Uterus (tissue), 3 donors: ENCODE measurements at regions not wholly inside any gene's neighbourhood (a gene's known extent, or its start where the extent isn't known, plus 50 kb on each side); places are given as distances from the start of the nearest gene placed in this dataset.
A peak's percentile ranks its signal among the peaks of the same experiment; 100 is the strongest.

Experiments used
- DNase-seq, 2 donors: peaks; one replicate each; pipeline ENCODE4 v3.0.0-alpha.2; 2019 to 2020
- H3K27ac ChIP-seq, 2 donors: fragments of 200-600 bp; sonication (generic); 1 replicate in 1 of 2; 2 replicates in 1 of 2; pipeline ENCODE4 v1.5.1; 2016 to 2018
- H3K27me3 ChIP-seq, 2 donors: fragments of 200-600 bp; sonication (generic); one replicate each; pipeline ENCODE4 v1.5.1; 2018 to 2019; ENCODE audit warnings: control low read depth in 1 of 2
- H3K36me3 ChIP-seq, 2 donors: fragments of 200-600 bp; sonication (generic); one replicate each; pipeline ENCODE4 v1.5.1; 2019; ENCODE audit warnings: control low read depth in 1 of 2
- H3K4me1 ChIP-seq, 2 donors: fragments of 200-600 bp; sonication (generic); one replicate each; pipeline ENCODE4 v1.5.1; 2018 to 2019; ENCODE audit warnings: control low read depth in 1 of 2
- H3K4me3 ChIP-seq, 2 donors: fragments of 200-600 bp; sonication (generic); 1 replicate in 1 of 2; 2 replicates in 1 of 2; pipeline ENCODE4 v1.5.1; 2018 to 2019; ENCODE audit warnings: mild to moderate bottlenecking in 1 of 2
- H3K9me3 ChIP-seq, 2 donors: fragments of 200-600 bp; sonication (generic); one replicate each; pipeline ENCODE4 v1.5.1; 2019; ENCODE audit warnings: control low read depth in 1 of 2
- POLR2A ChIP-seq, 2 donors: fragments of 450-650 bp; IDR thresholded peaks; one replicate each; pipeline ENCODE4 v1.6.1; 2016; ENCODE audit warnings: antibody characterized with exemption in 2 of 2, mild to moderate bottlenecking in 1 of 2, moderate library complexity in 1 of 2
- intact Hi-C: fragments of 100-400 bp; cut with DNase I; formaldehyde crosslinking; loops from one replicate; pipeline ENCODE4 v1.15.1; 2023; ENCODE audit warnings: low total_unique reads
- TF ChIP-seq, protein P1 (sequence below), 4 experiments: fragments of 200-600 bp in 2 of 4; fragments of 450-650 bp in 2 of 4; sonication (generic) in 2 of 4; IDR thresholded peaks; one replicate each; pipeline ENCODE4 v1.5.1; 2016 to 2019; ENCODE audit warnings: antibody characterized with exemption in 4 of 4, mild to moderate bottlenecking in 2 of 4, moderate library complexity in 1 of 4
- donor health status: DM: yes; HTN: yes; CAD: no.

DNA sequence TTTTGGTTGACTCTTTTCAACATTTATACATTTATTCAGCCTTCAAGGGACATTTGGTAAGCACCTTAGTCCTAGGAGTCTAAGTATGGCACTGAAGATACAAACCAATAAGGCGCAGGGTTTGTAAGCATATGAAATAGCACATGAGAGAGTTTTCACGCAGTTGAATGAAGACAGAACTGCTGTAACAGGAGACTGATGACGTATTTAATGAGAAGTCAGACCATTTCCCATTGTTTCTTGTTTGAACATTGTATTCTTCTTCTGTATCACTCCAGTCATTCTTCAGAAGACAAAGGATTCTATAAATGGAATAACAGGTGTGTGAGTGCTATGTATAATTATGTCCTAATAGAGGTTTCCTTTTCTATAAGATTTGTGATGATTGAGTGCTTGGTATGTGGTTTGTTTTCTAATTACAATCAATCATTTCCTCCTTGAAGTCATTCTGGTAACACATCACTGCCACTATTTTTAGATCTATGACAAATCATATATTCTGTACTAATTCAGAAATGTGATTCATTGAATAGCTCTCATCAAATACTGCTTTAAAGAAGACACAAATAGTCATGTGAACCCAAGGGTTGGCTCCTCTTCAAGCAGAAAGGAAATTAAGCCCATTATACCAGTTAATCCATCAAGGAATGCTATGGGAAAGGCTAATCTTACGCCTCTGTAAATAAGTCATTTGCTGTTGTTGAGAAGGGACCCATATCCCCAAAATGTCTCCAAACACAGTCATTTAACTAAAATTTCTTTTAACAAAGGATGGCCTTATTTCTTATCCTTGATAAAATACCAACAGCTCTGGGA lies 222.8 kb upstream of the NBEA start:
- Histone ChIP-seq H3K27ac (no peak overlapping the region), H3K36me3 (no peaks in the 10 kb centered on the region), H3K4me1 (peaks cover 0 to 6% of the 10 kb centered on the region in 2 donors), H3K4me3 (no peak overlapping the region), H3K9me3 (no peaks in the 10 kb centered on the region), H3K27me3 (no peaks in the 10 kb centered on the region)
- no peak for DNase-seq
- TF ChIP-seq, protein P1, sequence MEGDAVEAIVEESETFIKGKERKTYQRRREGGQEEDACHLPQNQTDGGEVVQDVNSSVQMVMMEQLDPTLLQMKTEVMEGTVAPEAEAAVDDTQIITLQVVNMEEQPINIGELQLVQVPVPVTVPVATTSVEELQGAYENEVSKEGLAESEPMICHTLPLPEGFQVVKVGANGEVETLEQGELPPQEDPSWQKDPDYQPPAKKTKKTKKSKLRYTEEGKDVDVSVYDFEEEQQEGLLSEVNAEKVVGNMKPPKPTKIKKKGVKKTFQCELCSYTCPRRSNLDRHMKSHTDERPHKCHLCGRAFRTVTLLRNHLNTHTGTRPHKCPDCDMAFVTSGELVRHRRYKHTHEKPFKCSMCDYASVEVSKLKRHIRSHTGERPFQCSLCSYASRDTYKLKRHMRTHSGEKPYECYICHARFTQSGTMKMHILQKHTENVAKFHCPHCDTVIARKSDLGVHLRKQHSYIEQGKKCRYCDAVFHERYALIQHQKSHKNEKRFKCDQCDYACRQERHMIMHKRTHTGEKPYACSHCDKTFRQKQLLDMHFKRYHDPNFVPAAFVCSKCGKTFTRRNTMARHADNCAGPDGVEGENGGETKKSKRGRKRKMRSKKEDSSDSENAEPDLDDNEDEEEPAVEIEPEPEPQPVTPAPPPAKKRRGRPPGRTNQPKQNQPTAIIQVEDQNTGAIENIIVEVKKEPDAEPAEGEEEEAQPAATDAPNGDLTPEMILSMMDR (IDR thresholded peaks at IDR 0.05), result no peak
- no peak for TF ChIP-seq POLR2A (IDR thresholded peaks at IDR 0.05)
- intact Hi-C loops, result no loop called here

DNA sequence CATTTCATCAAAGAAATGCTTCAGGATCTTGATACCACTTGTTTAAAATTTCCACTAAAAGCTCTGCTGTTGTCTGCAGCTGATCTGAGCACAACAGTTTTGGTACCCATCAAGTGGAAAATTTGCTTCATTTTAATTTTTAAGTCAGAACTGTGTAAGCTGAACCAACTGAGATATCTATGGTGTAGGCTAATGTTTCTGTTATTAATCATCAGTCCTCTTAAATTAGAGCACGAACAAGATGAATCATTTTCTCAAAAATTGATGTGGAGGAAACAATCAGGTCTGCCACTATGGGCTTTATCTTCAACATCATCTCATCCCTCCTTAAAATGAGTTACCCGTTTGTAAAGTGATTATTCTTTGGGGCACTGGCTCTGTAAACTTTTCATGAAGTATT lies 221.5 kb upstream of the NBEA start:
- no peaks in the 10 kb centered on the region for H3K27me3 ChIP-seq
- TF ChIP-seq, protein P1 (IDR thresholded peaks at IDR 0.05), result no peak
- TF ChIP-seq POLR2A (IDR thresholded peaks at IDR 0.05), result no peak
- H3K4me3 ChIP-seq, result no peak overlapping the region
- H3K4me1 ChIP-seq, result peaks cover 0 to 6% of the 10 kb centered on the region in 2 donors
- no peaks in the 10 kb centered on the region for H3K36me3 ChIP-seq
- intact Hi-C loops, result no loop called here
- no peak for DNase-seq
- no peak overlapping the region for H3K27ac ChIP-seq
- no peaks in the 10 kb centered on the region for H3K9me3 ChIP-seq

DNA sequence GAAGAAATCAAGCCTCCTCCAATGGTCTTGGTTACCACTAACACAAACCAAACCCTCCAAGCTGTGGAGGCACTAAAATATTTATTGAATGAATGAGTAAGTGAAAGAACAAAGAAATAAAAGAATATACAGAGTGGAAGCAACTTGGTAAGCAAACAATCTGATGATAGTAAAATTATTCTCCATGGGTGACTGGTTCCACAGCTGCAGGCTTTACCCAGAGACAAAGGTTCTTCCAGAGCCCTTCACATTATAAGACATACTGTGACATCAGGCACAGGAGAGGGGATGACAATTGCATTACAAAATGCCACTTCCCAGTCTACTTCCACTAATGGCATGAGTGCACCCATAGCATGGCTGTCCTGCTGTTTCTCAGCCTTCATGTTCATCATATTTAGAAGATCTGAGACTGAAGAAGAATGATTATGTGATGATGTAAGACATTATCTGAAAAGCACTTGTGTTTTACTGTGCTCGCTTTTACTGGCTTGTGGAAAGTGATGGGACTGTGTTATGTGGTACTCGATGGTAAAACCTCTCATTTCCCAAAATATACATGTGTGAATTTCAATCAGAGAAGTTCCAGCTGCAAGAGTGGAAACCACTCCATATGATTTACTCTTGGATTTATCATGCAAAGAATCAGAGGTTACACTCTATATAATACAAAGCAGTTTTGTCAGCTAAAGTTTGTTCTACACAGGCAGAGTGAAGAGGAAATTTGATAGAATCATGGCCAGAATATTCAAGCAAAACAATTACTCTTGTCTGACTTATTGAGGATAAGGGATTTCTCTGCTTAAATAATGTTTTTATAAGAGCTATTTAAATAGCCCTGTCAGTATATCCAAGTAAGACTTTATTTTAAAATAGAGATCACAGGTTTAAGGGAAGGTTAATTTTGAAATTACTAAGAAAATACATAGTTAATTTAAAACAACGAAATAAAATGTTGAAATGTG lies 220.2 kb upstream of the NBEA start:
- DNase-seq, result no peak
- Histone ChIP-seq H3K36me3 (no peaks in the 10 kb centered on the region), H3K27ac (no peak overlapping the region), H3K4me3 (no peak overlapping the region), H3K27me3 (no peaks in the 10 kb centered on the region), H3K4me1 (peaks cover 0 to 6% of the 10 kb centered on the region in 2 donors), H3K9me3 (no peaks in the 10 kb centered on the region)
- intact Hi-C loops, result no loop called here
- TF ChIP-seq POLR2A (IDR thresholded peaks at IDR 0.05), result no peak
- TF ChIP-seq, protein P1 (IDR thresholded peaks at IDR 0.05), result no peak

DNA sequence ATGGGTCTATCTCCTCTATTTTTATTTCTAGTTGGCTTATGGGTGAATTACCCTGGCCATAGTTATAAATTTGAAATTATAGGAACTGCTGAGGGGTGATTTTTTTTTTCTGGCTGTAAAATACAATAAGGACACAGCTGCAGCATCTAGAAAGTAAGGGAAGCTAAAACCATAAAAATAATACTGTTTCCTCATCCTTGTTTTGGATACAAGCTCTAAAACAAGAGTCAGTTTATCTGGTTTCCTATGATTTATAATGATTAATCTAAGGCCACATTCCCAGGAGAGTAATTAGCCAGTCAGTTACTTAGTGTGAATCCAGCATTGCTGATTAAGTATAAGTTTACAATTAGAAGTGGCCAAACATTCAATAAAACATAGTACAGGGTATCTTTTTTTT lies 219.1 kb upstream of the NBEA start:
- Histone ChIP-seq H3K4me1 (peaks cover 0 to 6% of the 10 kb centered on the region in 2 donors), H3K27ac (peak overlapping the region in 1 of 2 donors; percentile 2), H3K4me3 (no peak overlapping the region), H3K27me3 (no peaks in the 10 kb centered on the region), H3K36me3 (no peaks in the 10 kb centered on the region), H3K9me3 (no peaks in the 10 kb centered on the region)
- no peak for DNase-seq
- intact Hi-C loops, result no loop called here
- TF ChIP-seq, protein P1 (IDR thresholded peaks at IDR 0.05), result no peak
- no peak for TF ChIP-seq POLR2A (IDR thresholded peaks at IDR 0.05)

DNA sequence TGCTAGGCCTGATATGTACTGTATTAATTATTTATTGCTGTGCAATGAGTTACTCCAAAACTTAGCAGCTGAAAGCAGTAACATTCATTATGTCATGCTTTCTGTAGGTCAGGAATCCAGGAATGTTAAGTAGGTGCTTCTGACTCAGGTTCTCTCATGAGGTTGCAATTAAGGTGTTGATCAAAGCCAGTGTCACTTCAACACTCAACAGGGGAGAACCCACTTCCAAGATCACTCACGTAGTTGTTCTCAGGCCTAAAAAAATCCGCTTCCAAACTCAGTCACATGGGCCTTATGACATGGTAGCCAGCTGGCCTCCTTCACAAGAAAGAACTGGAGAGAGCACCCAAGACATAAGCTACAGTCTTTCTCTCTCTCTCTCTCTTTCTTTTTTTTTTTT lies 211.1 kb upstream of the NBEA start:
- intact Hi-C loops, result no loop called here
- Histone ChIP-seq H3K4me3 (no peak overlapping the region), H3K27ac (no peak overlapping the region), H3K4me1 (no peaks in the 10 kb centered on the region), H3K36me3 (no peaks in the 10 kb centered on the region), H3K27me3 (no peaks in the 10 kb centered on the region), H3K9me3 (no peaks in the 10 kb centered on the region)
- no peak for TF ChIP-seq POLR2A (IDR thresholded peaks at IDR 0.05)
- TF ChIP-seq, protein P1 (IDR thresholded peaks at IDR 0.05), result no peak
- DNase-seq, result no peak
